HL-60 (cell line): ENCODE measurements at regions not wholly inside any gene's neighbourhood (a gene's known extent, or its start where the extent isn't known, plus 50 kb on each side); places are given as distances from the start of the nearest gene placed in this dataset.

Source experiments
- CTCF ChIP-seq: IDR thresholded peaks from one replicate; pipeline ENCODE4 v1.5.1; 2011; ENCODE audit warnings: low read length, control low read depth, inconsistent platforms; ENCODE audit not compliant: insufficient read depth
- GABPA ChIP-seq: IDR thresholded peaks from 2 replicates; pipeline ENCODE4 v1.6.1; 2012; ENCODE audit warnings: low read depth
- POLR2AphosphoS5 ChIP-seq: IDR thresholded peaks from 2 replicates; pipeline ENCODE4 v1.6.1; 2012; ENCODE audit warnings: low read depth
- SPI1 ChIP-seq: IDR thresholded peaks from 2 replicates; pipeline ENCODE4 v1.6.1; 2012; ENCODE audit warnings: low read depth, mild to moderate bottlenecking, borderline replicate concordance
- TF ChIP-seq, protein P1 (sequence below): IDR thresholded peaks from 2 replicates; pipeline ENCODE4 v1.6.1; 2012; ENCODE audit warnings: low read depth; ENCODE audit not compliant: insufficient replicate concordance

GRCh38 chr16:52963212-52963854 is 89.4 kb downstream of the CHD9NB start:
- TF ChIP-seq CTCF (no peak), GABPA (no peak), POLR2AphosphoS5 (no peak), SPI1 (no peak)
- TF ChIP-seq, protein P1, sequence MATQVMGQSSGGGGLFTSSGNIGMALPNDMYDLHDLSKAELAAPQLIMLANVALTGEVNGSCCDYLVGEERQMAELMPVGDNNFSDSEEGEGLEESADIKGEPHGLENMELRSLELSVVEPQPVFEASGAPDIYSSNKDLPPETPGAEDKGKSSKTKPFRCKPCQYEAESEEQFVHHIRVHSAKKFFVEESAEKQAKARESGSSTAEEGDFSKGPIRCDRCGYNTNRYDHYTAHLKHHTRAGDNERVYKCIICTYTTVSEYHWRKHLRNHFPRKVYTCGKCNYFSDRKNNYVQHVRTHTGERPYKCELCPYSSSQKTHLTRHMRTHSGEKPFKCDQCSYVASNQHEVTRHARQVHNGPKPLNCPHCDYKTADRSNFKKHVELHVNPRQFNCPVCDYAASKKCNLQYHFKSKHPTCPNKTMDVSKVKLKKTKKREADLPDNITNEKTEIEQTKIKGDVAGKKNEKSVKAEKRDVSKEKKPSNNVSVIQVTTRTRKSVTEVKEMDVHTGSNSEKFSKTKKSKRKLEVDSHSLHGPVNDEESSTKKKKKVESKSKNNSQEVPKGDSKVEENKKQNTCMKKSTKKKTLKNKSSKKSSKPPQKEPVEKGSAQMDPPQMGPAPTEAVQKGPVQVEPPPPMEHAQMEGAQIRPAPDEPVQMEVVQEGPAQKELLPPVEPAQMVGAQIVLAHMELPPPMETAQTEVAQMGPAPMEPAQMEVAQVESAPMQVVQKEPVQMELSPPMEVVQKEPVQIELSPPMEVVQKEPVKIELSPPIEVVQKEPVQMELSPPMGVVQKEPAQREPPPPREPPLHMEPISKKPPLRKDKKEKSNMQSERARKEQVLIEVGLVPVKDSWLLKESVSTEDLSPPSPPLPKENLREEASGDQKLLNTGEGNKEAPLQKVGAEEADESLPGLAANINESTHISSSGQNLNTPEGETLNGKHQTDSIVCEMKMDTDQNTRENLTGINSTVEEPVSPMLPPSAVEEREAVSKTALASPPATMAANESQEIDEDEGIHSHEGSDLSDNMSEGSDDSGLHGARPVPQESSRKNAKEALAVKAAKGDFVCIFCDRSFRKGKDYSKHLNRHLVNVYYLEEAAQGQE: no peak
